ENCODE measurements at regions not wholly inside any gene's neighbourhood (a gene's known extent, or its start where the extent isn't known, plus 50 kb on each side); places are given as distances from the start of the nearest gene placed in this dataset.

GRCh38 chr5:163838738-163839137 lies 333.3 kb downstream of the MAT2B start:
- TF ChIP-seq CTCF (IDR thresholded peaks at IDR 0.05): no peak
- TF ChIP-seq ZFX (IDR thresholded peaks at IDR 0.05; ENCODE audit: borderline replicate concordance): no peak
